Choroid plexus epithelial cell (primary cell): ENCODE measurements at regions not wholly inside any gene's neighbourhood (a gene's known extent, or its start where the extent isn't known, plus 50 kb on each side); places are given as distances from the start of the nearest gene placed in this dataset.

Experiments
- DNase-seq: peaks from one replicate; pipeline ENCODE4 v3.0.0-alpha.2; 2010; ENCODE audit warnings: low read depth
- H3K4me3 ChIP-seq: 2 replicates; pipeline ENCODE4 v1.5.1; 2011; ENCODE audit warnings: low read depth, mild to moderate bottlenecking, control low read depth, low read length, moderate library complexity
- CTCF ChIP-seq: conservative IDR thresholded peaks from 2 replicates; pipeline ENCODE4 v1.5.1; 2011; ENCODE audit warnings: low read depth, mild to moderate bottlenecking, control low read depth, inconsistent platforms, low read length, moderate library complexity

GRCh38 chr16:85309656-85310587, 197.7 kb upstream of the CIBAR2 start:
- no peak overlapping the region for H3K4me3 ChIP-seq
- TF ChIP-seq CTCF, result no peak
- DNase-seq, result no peak

- no peak for TF ChIP-seq CTCF
- H3K4me3 ChIP-seq, result no peak overlapping the region
- no peak for DNase-seq
Measured at GRCh38 chr16:85310868-85311585, 198.8 kb upstream of the CIBAR2 start.

GRCh38 chr16:85311741-85312140, 199.5 kb upstream of the CIBAR2 start:
- no peak overlapping the region for H3K4me3 ChIP-seq
- no peak for TF ChIP-seq CTCF

GRCh38 chr16:85312174-85312573, 199.9 kb upstream of the CIBAR2 start:
- no peak overlapping the region for H3K4me3 ChIP-seq
- no peak for DNase-seq
- no peak for TF ChIP-seq CTCF

More at GRCh38 chr16:85311741-85312140, 199.5 kb upstream of the CIBAR2 start:
- no peak for DNase-seq

GRCh38 chr16:85312642-85313525, 200.6 kb upstream of the CIBAR2 start:
- TF ChIP-seq CTCF, result no peak
- no peak overlapping the region for H3K4me3 ChIP-seq
- DNase-seq, result peak; percentile 54

- no peak overlapping the region for H3K4me3 ChIP-seq
- no peak for TF ChIP-seq CTCF
- no peak for DNase-seq
Measured at GRCh38 chr16:85313526-85314301, 201.4 kb upstream of the CIBAR2 start.
